ENCODE measurements at regions not wholly inside any gene's neighbourhood (a gene's known extent, or its start where the extent isn't known, plus 50 kb on each side); places are given as distances from the start of the nearest gene placed in this dataset.

GRCh38 chr19:31506102-31506501, 156.9 kb upstream of the TSHZ3 start:
- Histone ChIP-seq H3K36me3 (ENCODE audit: control insufficient read depth, insufficient read depth, low read length) (no peaks in the 10 kb centered on the region), H3K4me1 (ENCODE audit: control insufficient read depth, insufficient read depth, low read length) (no peaks in the 10 kb centered on the region), H3K27me3 (ENCODE audit: control insufficient read depth, insufficient read depth, low read length) (no peaks in the 10 kb centered on the region), H3K4me3 (ENCODE audit: low read depth, low read length) (no peak overlapping the region), H3K9me3 (ENCODE audit: control insufficient read depth, insufficient read depth, low read length) (no peaks in the 10 kb centered on the region), H3K27ac (ENCODE audit: low read depth, low read length) (no peak overlapping the region)
- no peak for DNase-seq (ENCODE audit: low read depth in 4 of 6, low spot score in 6 of 6)
- 86% methylated on average over 2 of the region's 8 CpGs for WGBS (ENCODE audit: insufficient coverage)

- no peak for DNase-seq (ENCODE audit: low read depth in 4 of 6, low spot score in 6 of 6)
- Histone ChIP-seq H3K36me3 (ENCODE audit: control insufficient read depth, insufficient read depth, low read length) (no peaks in the 10 kb centered on the region), H3K9me3 (ENCODE audit: control insufficient read depth, insufficient read depth, low read length) (no peaks in the 10 kb centered on the region), H3K4me3 (ENCODE audit: low read depth, low read length) (no peak overlapping the region), H3K27me3 (ENCODE audit: control insufficient read depth, insufficient read depth, low read length) (no peaks in the 10 kb centered on the region), H3K4me1 (ENCODE audit: control insufficient read depth, insufficient read depth, low read length) (no peaks in the 10 kb centered on the region), H3K27ac (ENCODE audit: low read depth, low read length) (no peak overlapping the region)
- 85% methylated on average over 2 of the region's 10 CpGs for WGBS (ENCODE audit: insufficient coverage)
These were observed 161.4 kb upstream of the TSHZ3 start for GRCh38 chr19:31510635-31511034.

GRCh38 chr19:31511098-31511497, 161.9 kb upstream of the TSHZ3 start:
- Histone ChIP-seq H3K9me3 (ENCODE audit: control insufficient read depth, insufficient read depth, low read length) (no peaks in the 10 kb centered on the region), H3K27ac (ENCODE audit: low read depth, low read length) (no peak overlapping the region), H3K4me1 (ENCODE audit: control insufficient read depth, insufficient read depth, low read length) (no peaks in the 10 kb centered on the region), H3K27me3 (ENCODE audit: control insufficient read depth, insufficient read depth, low read length) (no peaks in the 10 kb centered on the region), H3K4me3 (ENCODE audit: low read depth, low read length) (no peak overlapping the region), H3K36me3 (ENCODE audit: control insufficient read depth, insufficient read depth, low read length) (no peaks in the 10 kb centered on the region)
- no peak for DNase-seq (ENCODE audit: low read depth in 4 of 6, low spot score in 6 of 6)
- 93% methylated on average over 3 of the region's 3 CpGs for WGBS (ENCODE audit: insufficient coverage)

GRCh38 chr19:31511696-31512095, 162.5 kb upstream of the TSHZ3 start:
- WGBS (ENCODE audit: insufficient coverage): 90% methylated on average over 2 of the region's 5 CpGs
- Histone ChIP-seq H3K9me3 (ENCODE audit: control insufficient read depth, insufficient read depth, low read length) (no peaks in the 10 kb centered on the region), H3K36me3 (ENCODE audit: control insufficient read depth, insufficient read depth, low read length) (no peaks in the 10 kb centered on the region), H3K27me3 (ENCODE audit: control insufficient read depth, insufficient read depth, low read length) (no peaks in the 10 kb centered on the region), H3K27ac (ENCODE audit: low read depth, low read length) (no peak overlapping the region), H3K4me1 (ENCODE audit: control insufficient read depth, insufficient read depth, low read length) (peaks cover 4% of the 10 kb centered on the region), H3K4me3 (ENCODE audit: low read depth, low read length) (no peak overlapping the region)
- no peak for DNase-seq (ENCODE audit: low read depth in 4 of 6, low spot score in 6 of 6)

GRCh38 chr19:31512181-31512970, 163.1 kb upstream of the TSHZ3 start:
- Histone ChIP-seq H3K9me3 (ENCODE audit: control insufficient read depth, insufficient read depth, low read length) (no peaks in the 10 kb centered on the region), H3K36me3 (ENCODE audit: control insufficient read depth, insufficient read depth, low read length) (no peaks in the 10 kb centered on the region), H3K4me3 (ENCODE audit: low read depth, low read length) (no peak overlapping the region), H3K27ac (ENCODE audit: low read depth, low read length) (no peak overlapping the region), H3K27me3 (ENCODE audit: control insufficient read depth, insufficient read depth, low read length) (no peaks in the 10 kb centered on the region), H3K4me1 (ENCODE audit: control insufficient read depth, insufficient read depth, low read length) (peaks cover 6% of the 10 kb centered on the region)
- 88% methylated on average over 5 of the region's 10 CpGs for WGBS (ENCODE audit: insufficient coverage)
- DNase-seq (ENCODE audit: low read depth in 4 of 6, low spot score in 6 of 6): no peak

GRCh38 chr19:31513841-31514240, 164.6 kb upstream of the TSHZ3 start:
- WGBS (ENCODE audit: insufficient coverage): 82% methylated on average over 6 of the region's 13 CpGs
- H3K27me3 ChIP-seq (ENCODE audit: control insufficient read depth, insufficient read depth, low read length): no peaks in the 10 kb centered on the region
- no peak overlapping the region for H3K4me3 ChIP-seq (ENCODE audit: low read depth, low read length)
- no peaks in the 10 kb centered on the region for H3K9me3 ChIP-seq (ENCODE audit: control insufficient read depth, insufficient read depth, low read length)
- DNase-seq (ENCODE audit: low read depth in 4 of 6, low spot score in 6 of 6): no peak
- H3K4me1 ChIP-seq (ENCODE audit: control insufficient read depth, insufficient read depth, low read length): peaks cover 6% of the 10 kb centered on the region
- no peak overlapping the region for H3K27ac ChIP-seq (ENCODE audit: low read depth, low read length)
- no peaks in the 10 kb centered on the region for H3K36me3 ChIP-seq (ENCODE audit: control insufficient read depth, insufficient read depth, low read length)

- H3K4me1 ChIP-seq (ENCODE audit: control insufficient read depth, insufficient read depth, low read length): peaks cover 6% of the 10 kb centered on the region
- H3K36me3 ChIP-seq (ENCODE audit: control insufficient read depth, insufficient read depth, low read length): no peaks in the 10 kb centered on the region
- no peaks in the 10 kb centered on the region for H3K9me3 ChIP-seq (ENCODE audit: control insufficient read depth, insufficient read depth, low read length)
- peak in 1 of 6 donors; percentile 16 for DNase-seq (ENCODE audit: low read depth in 4 of 6, low spot score in 6 of 6)
- WGBS (ENCODE audit: insufficient coverage): 96% methylated on average over 7 of the region's 18 CpGs
- H3K27me3 ChIP-seq (ENCODE audit: control insufficient read depth, insufficient read depth, low read length): no peaks in the 10 kb centered on the region
- H3K27ac ChIP-seq (ENCODE audit: low read depth, low read length): no peak overlapping the region
- no peak overlapping the region for H3K4me3 ChIP-seq (ENCODE audit: low read depth, low read length)
These were observed 166.7 kb upstream of the TSHZ3 start for GRCh38 chr19:31515931-31516330.

GRCh38 chr19:31516756-31517155, 167.5 kb upstream of the TSHZ3 start:
- WGBS (ENCODE audit: insufficient coverage): 50% methylated on average over 6 of the region's 9 CpGs
- Histone ChIP-seq H3K36me3 (ENCODE audit: control insufficient read depth, insufficient read depth, low read length) (no peaks in the 10 kb centered on the region), H3K27me3 (ENCODE audit: control insufficient read depth, insufficient read depth, low read length) (no peaks in the 10 kb centered on the region), H3K4me3 (ENCODE audit: low read depth, low read length) (no peak overlapping the region), H3K4me1 (ENCODE audit: control insufficient read depth, insufficient read depth, low read length) (peaks cover 6% of the 10 kb centered on the region), H3K27ac (ENCODE audit: low read depth, low read length) (no peak overlapping the region), H3K9me3 (ENCODE audit: control insufficient read depth, insufficient read depth, low read length) (no peaks in the 10 kb centered on the region)
- no peak for DNase-seq (ENCODE audit: low read depth in 4 of 6, low spot score in 6 of 6)

- peak in 1 of 6 donors; percentile 59 for DNase-seq (ENCODE audit: low read depth in 4 of 6, low spot score in 6 of 6)
These were observed 168.3 kb upstream of the TSHZ3 start for GRCh38 chr19:31517224-31518180.

More at GRCh38 chr19:31517224-31518180, 168.3 kb upstream of the TSHZ3 start:
- WGBS (ENCODE audit: insufficient coverage): 91% methylated on average over 25 of the region's 33 CpGs
- Histone ChIP-seq H3K4me1 (ENCODE audit: control insufficient read depth, insufficient read depth, low read length) (peaks cover 6% of the 10 kb centered on the region), H3K27ac (ENCODE audit: low read depth, low read length) (no peak overlapping the region), H3K9me3 (ENCODE audit: control insufficient read depth, insufficient read depth, low read length) (no peaks in the 10 kb centered on the region), H3K36me3 (ENCODE audit: control insufficient read depth, insufficient read depth, low read length) (no peaks in the 10 kb centered on the region), H3K4me3 (ENCODE audit: low read depth, low read length) (no peak overlapping the region), H3K27me3 (ENCODE audit: control insufficient read depth, insufficient read depth, low read length) (no peaks in the 10 kb centered on the region)

Measured in spinal cord (tissue), 9 donors.